GM06990 (cell line): ENCODE measurements at regions not wholly inside any gene's neighbourhood (a gene's known extent, or its start where the extent isn't known, plus 50 kb on each side); places are given as distances from the start of the nearest gene placed in this dataset.
"Not testable (repeated sequence)": the region's sequence is repeated elsewhere in the genome, so short reads cannot be mapped to it uniquely, and the experiment has no call there.

Experiments
- DNase-seq: peaks from one replicate; pipeline ENCODE4 v3.0.0-alpha.2; 2011; ENCODE audit not compliant: insufficient read length; ENCODE audit errors: extremely low read depth
- H3K27me3 ChIP-seq: replicated peaks from 2 replicates; pipeline ENCODE4 v1.6.0; 2011; ENCODE audit warnings: low read length; ENCODE audit not compliant: control insufficient read depth, insufficient read depth
- H3K36me3 ChIP-seq: 2 replicates; pipeline ENCODE4 v1.5.1; 2011; ENCODE audit warnings: low read length; ENCODE audit not compliant: control insufficient read depth, insufficient read depth
- H3K4me3 ChIP-seq: replicated peaks from 2 replicates; pipeline ENCODE4 v1.5.1; 2011; ENCODE audit warnings: low read depth, mild to moderate bottlenecking, control low read depth, low read length
- CTCF ChIP-seq: IDR thresholded peaks from 2 replicates; pipeline ENCODE4 v1.5.1; 2011; ENCODE audit warnings: low read length, control low read depth, mild to moderate bottlenecking, inconsistent platforms; ENCODE audit not compliant: insufficient read depth, poor library complexity, severe bottlenecking

DNA sequence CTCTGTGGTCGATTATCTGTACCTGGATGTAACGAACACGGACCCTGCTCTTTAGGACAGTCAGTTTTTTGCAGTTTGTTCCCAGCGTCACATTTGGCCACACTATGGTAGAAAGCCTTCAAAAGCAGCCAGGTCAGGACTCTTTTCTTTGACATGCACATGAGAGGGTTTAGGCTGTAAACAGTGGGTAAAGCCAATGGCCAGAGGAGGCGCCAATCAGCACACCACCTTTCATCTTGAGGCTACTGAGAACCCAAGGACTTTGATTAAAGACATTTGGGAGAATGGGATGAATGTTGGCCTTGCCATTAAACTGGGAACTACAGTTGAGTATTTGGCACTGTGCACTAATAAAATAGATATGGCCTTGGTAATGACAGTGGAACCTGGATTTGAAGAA, 225.9 kb downstream of the OXSM start:
- no peak for DNase-seq
- H3K4me3 ChIP-seq, result no peak overlapping the region
- H3K36me3 ChIP-seq, result no peaks in the 10 kb centered on the region
- TF ChIP-seq CTCF, result no peak
- H3K27me3 ChIP-seq, result no peaks in the 10 kb centered on the region

- no peaks in the 10 kb centered on the region for H3K36me3 ChIP-seq
- H3K27me3 ChIP-seq, result no peaks in the 10 kb centered on the region
- H3K4me3 ChIP-seq, result no peak overlapping the region
- no peak for DNase-seq
- no peak for TF ChIP-seq CTCF
Measured at GRCh38 chr3:26018889-26019288, 229.0 kb downstream of the OXSM start.

DNA sequence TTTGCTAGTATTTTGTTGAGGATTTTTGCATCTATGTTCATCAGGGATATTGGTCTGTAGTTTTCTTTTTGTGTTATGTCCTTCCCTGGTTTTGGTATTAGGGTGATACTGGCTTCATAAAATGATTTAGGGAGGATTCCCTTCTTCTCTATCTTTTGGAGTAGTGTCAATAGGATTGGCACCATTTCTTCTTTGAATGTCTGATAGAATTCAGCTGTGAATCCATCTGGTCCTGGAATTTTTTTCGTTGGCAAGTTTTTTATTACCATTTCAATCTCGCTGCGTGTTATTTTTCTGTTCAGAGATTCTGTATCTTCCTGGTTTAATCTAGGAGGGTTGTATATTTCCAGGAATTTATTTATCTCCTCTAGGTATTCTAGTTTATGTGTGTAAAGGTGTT, 234.3 kb downstream of the OXSM start:
- H3K36me3 ChIP-seq, DNase-seq, H3K4me3 ChIP-seq, H3K27me3 ChIP-seq: not testable (repeated sequence)

DNA sequence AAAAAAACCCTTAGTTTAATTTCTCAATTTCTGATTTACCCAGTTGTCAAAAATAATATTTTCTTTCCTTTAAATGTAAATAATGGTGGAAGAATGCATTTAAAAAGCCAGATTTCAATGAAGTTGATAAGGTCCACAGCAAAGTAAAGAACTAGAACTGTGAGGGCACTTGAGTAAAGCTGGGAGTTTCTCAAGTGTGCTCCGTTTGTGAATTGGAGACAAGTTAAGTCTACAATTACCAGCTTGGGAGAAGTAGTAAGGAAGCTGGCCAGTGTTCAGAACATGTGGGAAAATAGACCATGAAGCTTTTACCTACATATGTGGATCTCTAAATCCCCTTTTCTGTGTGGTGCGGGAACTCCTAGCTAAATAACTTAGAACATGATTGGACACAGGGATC, 239.4 kb downstream of the OXSM start:
- DNase-seq, result no peak
- Histone ChIP-seq H3K27me3 (no peaks in the 10 kb centered on the region), H3K36me3 (no peaks in the 10 kb centered on the region), H3K4me3 (no peak overlapping the region)
- no peak for TF ChIP-seq CTCF

- H3K27me3 ChIP-seq, DNase-seq, H3K4me3 ChIP-seq, H3K36me3 ChIP-seq: not testable (repeated sequence)
Measured at GRCh38 chr3:26042126-26042525, 252.2 kb downstream of the OXSM start.

GRCh38 chr3:26049951-26050350, 260.1 kb downstream of the OXSM start:
- Histone ChIP-seq H3K4me3 (no peak overlapping the region), H3K27me3 (no peaks in the 10 kb centered on the region), H3K36me3 (no peaks in the 10 kb centered on the region)
- no peak for TF ChIP-seq CTCF
- no peak for DNase-seq

DNA sequence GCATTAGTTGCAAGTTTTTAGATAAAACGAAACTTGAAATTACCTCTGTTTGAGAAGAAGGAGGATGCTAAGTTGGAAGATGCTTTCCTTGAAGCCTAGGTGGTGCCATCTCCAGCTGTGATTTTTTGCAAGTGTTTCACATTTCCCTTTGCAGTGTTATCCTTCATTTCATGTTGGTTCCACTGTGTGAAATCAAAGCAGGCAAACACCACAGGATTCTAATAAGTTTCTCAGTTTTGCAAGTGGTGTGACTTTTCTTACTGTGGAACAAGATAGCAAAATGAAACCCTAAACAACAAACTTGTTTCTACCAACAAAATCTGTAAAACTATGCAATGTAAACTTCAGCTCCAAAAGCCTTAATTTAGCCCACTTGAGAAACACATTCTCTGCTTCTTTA, 260.9 kb downstream of the OXSM start:
- H3K27me3 ChIP-seq, result no peaks in the 10 kb centered on the region
- no peak for TF ChIP-seq CTCF
- no peaks in the 10 kb centered on the region for H3K36me3 ChIP-seq
- no peak overlapping the region for H3K4me3 ChIP-seq
- DNase-seq, result no peak
